ENCODE measurements at regions not wholly inside any gene's neighbourhood (a gene's known extent, or its start where the extent isn't known, plus 50 kb on each side); places are given as distances from the start of the nearest gene placed in this dataset.

DNA sequence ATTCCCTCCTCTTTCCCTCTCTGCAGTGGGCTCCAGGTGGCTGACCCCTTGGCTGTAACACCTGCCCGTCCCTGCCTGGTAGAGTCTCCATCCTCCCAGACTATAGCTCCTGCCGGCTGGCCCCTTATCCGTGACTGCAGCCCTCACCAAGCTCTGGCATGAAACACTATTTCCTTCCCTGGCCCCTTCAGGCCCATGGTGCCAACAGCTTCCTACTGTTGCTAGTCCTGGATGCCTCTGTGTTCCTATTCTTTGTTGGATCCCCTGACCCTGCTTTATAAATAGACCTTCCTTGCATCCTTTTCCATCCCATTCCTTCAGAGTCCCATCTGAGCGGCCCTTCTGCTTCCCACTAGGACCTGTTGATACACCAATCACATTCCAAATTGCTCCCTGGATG is 195.0 kb downstream of the ZNF326 start:
- H3K4me3 Mint-ChIP-seq (ENCODE audit: unreplicated experiment) = no peak overlapping the region

DNA sequence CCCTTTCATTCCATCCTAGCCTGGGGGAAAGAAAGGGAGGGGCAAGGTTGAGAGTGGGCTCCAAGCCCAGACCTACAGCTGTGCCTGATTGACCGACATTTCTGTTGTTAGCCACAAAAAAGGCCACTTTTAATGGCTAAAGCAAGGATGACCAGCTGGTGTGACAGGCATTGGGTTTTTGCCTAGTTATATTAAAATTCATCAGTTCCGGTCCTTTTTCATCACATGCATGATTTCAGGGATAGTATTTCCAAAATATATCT is 192.3 kb downstream of the ZNF326 start:
- Mint-ChIP-seq H3K4me1 (ENCODE audit: low read depth, unreplicated experiment) (no peaks in the 10 kb centered on the region), H3K27ac (ENCODE audit: unreplicated experiment) (no peak overlapping the region), H3K36me3 (ENCODE audit: low read depth, unreplicated experiment) (no peaks in the 10 kb centered on the region), H3K9me3 (ENCODE audit: unreplicated experiment) (no peaks in the 10 kb centered on the region), H3K27me3 (ENCODE audit: low read depth, unreplicated experiment) (peaks cover 16% of the 10 kb centered on the region), H3K4me3 (ENCODE audit: unreplicated experiment) (no peak overlapping the region)
- DNase-seq (ENCODE audit: low read depth) (no peak), FAIRE-seq (no peak)
- no peaks in the 10 kb centered on the region for H3K79me2 ChIP-seq (ENCODE audit: insufficient read depth, low read length)
- no peaks in the 10 kb centered on the region for H3K36me3 ChIP-seq (ENCODE audit: insufficient read depth, low read length)
- H3K4me1 ChIP-seq (ENCODE audit: insufficient read depth, low read length) = no peaks in the 10 kb centered on the region
- no peaks in the 10 kb centered on the region for H4K20me1 ChIP-seq (ENCODE audit: insufficient read depth, low read length)
- H2AFZ ChIP-seq (ENCODE audit: low read depth, low read length) = no peak overlapping the region
- TF ChIP-seq, protein P1, sequence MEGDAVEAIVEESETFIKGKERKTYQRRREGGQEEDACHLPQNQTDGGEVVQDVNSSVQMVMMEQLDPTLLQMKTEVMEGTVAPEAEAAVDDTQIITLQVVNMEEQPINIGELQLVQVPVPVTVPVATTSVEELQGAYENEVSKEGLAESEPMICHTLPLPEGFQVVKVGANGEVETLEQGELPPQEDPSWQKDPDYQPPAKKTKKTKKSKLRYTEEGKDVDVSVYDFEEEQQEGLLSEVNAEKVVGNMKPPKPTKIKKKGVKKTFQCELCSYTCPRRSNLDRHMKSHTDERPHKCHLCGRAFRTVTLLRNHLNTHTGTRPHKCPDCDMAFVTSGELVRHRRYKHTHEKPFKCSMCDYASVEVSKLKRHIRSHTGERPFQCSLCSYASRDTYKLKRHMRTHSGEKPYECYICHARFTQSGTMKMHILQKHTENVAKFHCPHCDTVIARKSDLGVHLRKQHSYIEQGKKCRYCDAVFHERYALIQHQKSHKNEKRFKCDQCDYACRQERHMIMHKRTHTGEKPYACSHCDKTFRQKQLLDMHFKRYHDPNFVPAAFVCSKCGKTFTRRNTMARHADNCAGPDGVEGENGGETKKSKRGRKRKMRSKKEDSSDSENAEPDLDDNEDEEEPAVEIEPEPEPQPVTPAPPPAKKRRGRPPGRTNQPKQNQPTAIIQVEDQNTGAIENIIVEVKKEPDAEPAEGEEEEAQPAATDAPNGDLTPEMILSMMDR (IDR thresholded peaks at IDR 0.05; ENCODE audit: insufficient read depth, low read depth, low read length) = no peak
- no peak for TF ChIP-seq EZH2 (IDR thresholded peaks at IDR 0.05; ENCODE audit: insufficient read depth, low read length)
- H3K9me3 ChIP-seq (ENCODE audit: insufficient read depth, low read depth, low read length) = no peaks in the 10 kb centered on the region
- H3K4me3 ChIP-seq (ENCODE audit: insufficient read depth, low read depth, low read length) = no peak overlapping the region
- no peak overlapping the region for H3K9ac ChIP-seq (ENCODE audit: low read length)
- H3K27me3 ChIP-seq (ENCODE audit: insufficient read depth, low read length) = no peaks in the 10 kb centered on the region
- H3K4me2 ChIP-seq (ENCODE audit: low read length) = no peak overlapping the region
- H3K27ac ChIP-seq (ENCODE audit: low read depth, low read length) = no peak overlapping the region

More for the DNA sequence above, 195.0 kb downstream of the ZNF326 start:
- H3K9me3 ChIP-seq (ENCODE audit: insufficient read depth, low read depth, low read length) = no peaks in the 10 kb centered on the region
- H3K79me2 ChIP-seq (ENCODE audit: insufficient read depth, low read length) = no peaks in the 10 kb centered on the region
- TF ChIP-seq EZH2 (IDR thresholded peaks at IDR 0.05; ENCODE audit: insufficient read depth, low read length) = no peak
- TF ChIP-seq, protein P1 (IDR thresholded peaks at IDR 0.05; ENCODE audit: insufficient read depth, low read depth, low read length) = no peak
- H3K36me3 Mint-ChIP-seq (ENCODE audit: low read depth, unreplicated experiment) = no peaks in the 10 kb centered on the region
- no peak overlapping the region for H2AFZ ChIP-seq (ENCODE audit: low read depth, low read length)
- H4K20me1 ChIP-seq (ENCODE audit: insufficient read depth, low read length) = no peaks in the 10 kb centered on the region
- peaks cover 21% of the 10 kb centered on the region for H3K27me3 Mint-ChIP-seq (ENCODE audit: low read depth, unreplicated experiment)
- H3K4me1 Mint-ChIP-seq (ENCODE audit: low read depth, unreplicated experiment) = no peaks in the 10 kb centered on the region
- no peak overlapping the region for H3K4me3 ChIP-seq (ENCODE audit: insufficient read depth, low read depth, low read length)
- H3K27ac ChIP-seq (ENCODE audit: low read depth, low read length) = no peak overlapping the region
- H3K9me3 Mint-ChIP-seq (ENCODE audit: unreplicated experiment) = no peaks in the 10 kb centered on the region
- no peak overlapping the region for H3K4me2 ChIP-seq (ENCODE audit: low read length)
- H3K36me3 ChIP-seq (ENCODE audit: insufficient read depth, low read length) = no peaks in the 10 kb centered on the region
- no peak for DNase-seq (ENCODE audit: low read depth)
- H3K9ac ChIP-seq (ENCODE audit: low read length) = no peak overlapping the region
- no peaks in the 10 kb centered on the region for H3K27me3 ChIP-seq (ENCODE audit: insufficient read depth, low read length)
- no peak overlapping the region for H3K27ac Mint-ChIP-seq (ENCODE audit: unreplicated experiment)
- no peak for FAIRE-seq
- no peaks in the 10 kb centered on the region for H3K4me1 ChIP-seq (ENCODE audit: insufficient read depth, low read length)

DNA sequence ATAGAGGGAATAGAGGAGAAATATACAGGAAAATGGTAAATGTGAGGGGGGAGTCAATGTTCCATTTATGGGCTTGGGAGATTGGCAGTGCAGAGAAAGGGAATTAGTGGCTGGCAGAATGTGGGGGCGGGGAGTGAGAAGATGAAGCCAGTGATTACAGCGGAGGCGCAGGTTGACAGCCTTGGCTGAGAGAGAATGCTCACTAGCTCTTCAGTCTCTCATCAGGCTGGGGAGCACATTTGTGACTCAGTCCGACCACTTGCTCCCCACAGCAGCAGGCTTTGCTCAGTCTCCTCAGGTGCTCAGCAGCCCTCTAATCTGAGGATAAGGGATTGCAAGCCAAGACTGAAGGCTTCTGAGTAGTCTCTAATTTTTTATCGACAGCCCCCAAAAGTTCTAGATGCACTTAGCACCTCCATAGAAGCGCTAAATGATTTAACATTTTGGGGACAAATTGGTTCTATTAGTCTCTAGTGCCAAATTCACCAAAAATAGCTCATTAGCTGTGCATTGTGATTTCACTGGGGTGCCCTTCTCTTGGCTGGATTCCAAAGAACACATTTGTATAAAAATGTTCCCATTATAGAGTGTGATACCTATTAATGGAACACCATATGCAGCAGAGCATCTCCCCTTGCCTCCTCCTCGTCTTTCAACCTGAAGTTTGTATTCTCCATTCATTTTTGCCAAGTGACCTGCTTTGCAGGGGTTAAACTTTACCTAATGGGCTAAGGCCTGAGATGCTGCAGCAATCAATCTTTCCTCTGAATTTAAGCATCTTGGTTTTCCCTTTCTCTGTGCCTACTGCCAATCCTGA is 191.8 kb downstream of the ZNF326 start:
- Histone ChIP-seq H4K20me1 (ENCODE audit: insufficient read depth, low read length) (no peaks in the 10 kb centered on the region), H3K36me3 (ENCODE audit: insufficient read depth, low read length) (no peaks in the 10 kb centered on the region), H3K9ac (ENCODE audit: low read length) (no peak overlapping the region), H3K9me3 (ENCODE audit: insufficient read depth, low read depth, low read length) (no peaks in the 10 kb centered on the region), H3K4me1 (ENCODE audit: insufficient read depth, low read length) (no peaks in the 10 kb centered on the region), H2AFZ (ENCODE audit: low read depth, low read length) (no peak overlapping the region), H3K27me3 (ENCODE audit: insufficient read depth, low read length) (no peaks in the 10 kb centered on the region), H3K4me3 (ENCODE audit: insufficient read depth, low read depth, low read length) (no peak overlapping the region), H3K4me2 (ENCODE audit: low read length) (no peak overlapping the region), H3K27ac (ENCODE audit: low read depth, low read length) (no peak overlapping the region), H3K79me2 (ENCODE audit: insufficient read depth, low read length) (no peaks in the 10 kb centered on the region)
- Mint-ChIP-seq H3K9me3 (ENCODE audit: unreplicated experiment) (no peaks in the 10 kb centered on the region), H3K27me3 (ENCODE audit: low read depth, unreplicated experiment) (peaks cover 12% of the 10 kb centered on the region), H3K36me3 (ENCODE audit: low read depth, unreplicated experiment) (no peaks in the 10 kb centered on the region), H3K4me3 (ENCODE audit: unreplicated experiment) (no peak overlapping the region), H3K27ac (ENCODE audit: unreplicated experiment) (no peak overlapping the region), H3K4me1 (ENCODE audit: low read depth, unreplicated experiment) (no peaks in the 10 kb centered on the region)
- TF ChIP-seq, protein P1 (IDR thresholded peaks at IDR 0.05; ENCODE audit: insufficient read depth, low read depth, low read length) = no peak
- no peak for TF ChIP-seq EZH2 (IDR thresholded peaks at IDR 0.05; ENCODE audit: insufficient read depth, low read length)
- DNase-seq (ENCODE audit: low read depth) = no peak
- no peak for FAIRE-seq
